ENCODE measurements at regions not wholly inside any gene's neighbourhood (a gene's known extent, or its start where the extent isn't known, plus 50 kb on each side); places are given as distances from the start of the nearest gene placed in this dataset.

GRCh38 chr11:87739261-87739660 is 436.0 kb downstream of the RAB38 start:
- intact Hi-C loops (cut with DNase I) = no loop called here
- TF ChIP-seq, protein P1, sequence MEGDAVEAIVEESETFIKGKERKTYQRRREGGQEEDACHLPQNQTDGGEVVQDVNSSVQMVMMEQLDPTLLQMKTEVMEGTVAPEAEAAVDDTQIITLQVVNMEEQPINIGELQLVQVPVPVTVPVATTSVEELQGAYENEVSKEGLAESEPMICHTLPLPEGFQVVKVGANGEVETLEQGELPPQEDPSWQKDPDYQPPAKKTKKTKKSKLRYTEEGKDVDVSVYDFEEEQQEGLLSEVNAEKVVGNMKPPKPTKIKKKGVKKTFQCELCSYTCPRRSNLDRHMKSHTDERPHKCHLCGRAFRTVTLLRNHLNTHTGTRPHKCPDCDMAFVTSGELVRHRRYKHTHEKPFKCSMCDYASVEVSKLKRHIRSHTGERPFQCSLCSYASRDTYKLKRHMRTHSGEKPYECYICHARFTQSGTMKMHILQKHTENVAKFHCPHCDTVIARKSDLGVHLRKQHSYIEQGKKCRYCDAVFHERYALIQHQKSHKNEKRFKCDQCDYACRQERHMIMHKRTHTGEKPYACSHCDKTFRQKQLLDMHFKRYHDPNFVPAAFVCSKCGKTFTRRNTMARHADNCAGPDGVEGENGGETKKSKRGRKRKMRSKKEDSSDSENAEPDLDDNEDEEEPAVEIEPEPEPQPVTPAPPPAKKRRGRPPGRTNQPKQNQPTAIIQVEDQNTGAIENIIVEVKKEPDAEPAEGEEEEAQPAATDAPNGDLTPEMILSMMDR (IDR thresholded peaks at IDR 0.05) = no peak
- Histone ChIP-seq H3K4me3 (no peak overlapping the region), H3K27ac (no peak overlapping the region), H3K27me3 (ENCODE audit: low read depth) (no peaks in the 10 kb centered on the region), H3K4me1 (no peaks in the 10 kb centered on the region), H3K9me3 (no peaks in the 10 kb centered on the region), H3K36me3 (no peaks in the 10 kb centered on the region)
- no peak for ATAC-seq
- DNase-seq = no peak

DNA sequence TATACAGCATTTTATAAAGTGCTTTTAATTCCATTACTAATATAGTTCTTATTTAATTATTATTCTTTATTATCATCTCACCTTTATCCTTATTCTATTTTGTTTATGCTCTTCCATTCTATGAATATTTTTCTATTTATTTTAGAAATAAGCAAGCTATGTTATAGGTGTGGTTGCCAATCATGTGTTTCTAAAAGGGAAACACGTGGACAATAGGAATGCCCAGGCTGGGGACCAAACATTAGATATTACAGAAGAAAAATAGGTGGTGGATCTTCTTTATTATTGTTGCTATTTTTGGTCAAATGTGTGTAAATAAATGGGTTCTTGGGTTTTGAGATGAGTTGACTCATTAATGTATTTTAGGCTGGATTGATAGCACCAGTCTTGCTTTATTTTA is 438.3 kb downstream of the RAB38 start:
- Histone ChIP-seq H3K4me3 (no peak overlapping the region), H3K9me3 (no peaks in the 10 kb centered on the region), H3K27me3 (ENCODE audit: low read depth) (no peaks in the 10 kb centered on the region), H3K27ac (no peak overlapping the region), H3K36me3 (no peaks in the 10 kb centered on the region), H3K4me1 (no peaks in the 10 kb centered on the region)
- TF ChIP-seq, protein P1 (IDR thresholded peaks at IDR 0.05) = no peak
- intact Hi-C loops (cut with DNase I) = no loop called here
- DNase-seq (no peak), ATAC-seq (no peak)

DNA sequence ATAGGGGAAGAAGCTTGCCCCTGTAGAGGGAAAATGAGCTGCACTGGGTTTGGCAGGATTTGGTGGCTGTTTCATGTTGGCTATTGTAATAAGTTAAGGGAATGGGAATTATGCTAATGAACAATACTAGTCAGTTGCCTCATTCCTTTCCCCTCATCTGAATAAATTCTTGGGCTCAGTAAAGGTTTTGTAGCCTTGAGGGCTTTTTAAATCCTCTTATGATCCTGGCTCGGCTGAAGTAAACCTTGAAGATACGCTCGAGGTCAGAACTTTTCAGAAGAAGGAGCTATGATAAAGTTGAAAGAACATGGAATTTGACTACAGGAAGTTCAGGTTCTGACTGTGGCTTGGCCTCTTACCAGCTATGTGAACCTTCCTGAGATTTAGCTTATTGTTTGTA is 448.7 kb downstream of the RAB38 start:
- H3K27me3 ChIP-seq (ENCODE audit: low read depth) = no peaks in the 10 kb centered on the region
- H3K27ac ChIP-seq = no peak overlapping the region
- DNase-seq (no peak), ATAC-seq (no peak)
- TF ChIP-seq, protein P1 (IDR thresholded peaks at IDR 0.05) = no peak
- H3K4me3 ChIP-seq = no peak overlapping the region
- no peaks in the 10 kb centered on the region for H3K9me3 ChIP-seq
- peaks cover 7% of the 10 kb centered on the region for H3K4me1 ChIP-seq
- intact Hi-C loops (cut with DNase I) = no loop called here
- H3K36me3 ChIP-seq = no peaks in the 10 kb centered on the region

- intact Hi-C loops (cut with DNase I) = no loop called here
- DNase-seq = no peak
Observed at GRCh38 chr11:87724358-87724757, 450.9 kb downstream of the RAB38 start.

GRCh38 chr11:87722756-87723565 is 452.3 kb downstream of the RAB38 start:
- intact Hi-C loops (cut with DNase I) = no loop called here
- no peak overlapping the region for H3K27ac ChIP-seq
- no peaks in the 10 kb centered on the region for H3K36me3 ChIP-seq
- H3K4me3 ChIP-seq = no peak overlapping the region
- ATAC-seq (peak; percentile 55 to 80), DNase-seq (no peak)
- no peaks in the 10 kb centered on the region for H3K27me3 ChIP-seq (ENCODE audit: low read depth)
- TF ChIP-seq, protein P1 (IDR thresholded peaks at IDR 0.05) = peak; percentile 63
- H3K4me1 ChIP-seq = peaks cover 7% of the 10 kb centered on the region
- no peaks in the 10 kb centered on the region for H3K9me3 ChIP-seq

More at GRCh38 chr11:87724358-87724757, 450.9 kb downstream of the RAB38 start:
- TF ChIP-seq, protein P1 (IDR thresholded peaks at IDR 0.05) = no peak
- H3K27ac ChIP-seq = no peak overlapping the region
- no peaks in the 10 kb centered on the region for H3K36me3 ChIP-seq
- H3K9me3 ChIP-seq = no peaks in the 10 kb centered on the region
- H3K27me3 ChIP-seq (ENCODE audit: low read depth) = no peaks in the 10 kb centered on the region
- H3K4me1 ChIP-seq = peaks cover 7% of the 10 kb centered on the region
- ATAC-seq = no peak
- no peak overlapping the region for H3K4me3 ChIP-seq
